ENCODE measurements at regions not wholly inside any gene's neighbourhood (a gene's known extent, or its start where the extent isn't known, plus 50 kb on each side); places are given as distances from the start of the nearest gene placed in this dataset.

GRCh38 chr7:155184923-155185322, 112.8 kb upstream of the INSIG1 start:
- DNase-seq (ENCODE audit: extremely low spot score): no peak
- POLR2A ChIA-PET: no interaction called here
- CTCF ChIA-PET: interaction anchor here (0.9 kb wide), 1 partner anchor 160 kb away, joined by 3 read pairs; no protein-coding TSS in a partner anchor
- TF ChIP-seq CTCF (IDR thresholded peaks at IDR 0.05; ENCODE audit: control extremely low read depth, extremely low read depth, low read depth, missing control alignments): no peak

- no peak for TF ChIP-seq CTCF (IDR thresholded peaks at IDR 0.05; ENCODE audit: control extremely low read depth, extremely low read depth, low read depth, missing control alignments)
- DNase-seq (ENCODE audit: extremely low spot score): no peak
- ChIA-PET POLR2A (no interaction called here), CTCF (no interaction called here)
Observed at GRCh38 chr7:155187061-155187785, 110.5 kb upstream of the INSIG1 start.

- POLR2A ChIA-PET: no interaction called here
- CTCF ChIA-PET: no interaction called here
- no peak for DNase-seq (ENCODE audit: extremely low spot score)
Observed at GRCh38 chr7:155188357-155188756, 109.3 kb upstream of the INSIG1 start.

GRCh38 chr7:155188821-155189581, 108.7 kb upstream of the INSIG1 start:
- no peak for DNase-seq (ENCODE audit: extremely low spot score)
- no peak for TF ChIP-seq CTCF (IDR thresholded peaks at IDR 0.05; ENCODE audit: control extremely low read depth, extremely low read depth, low read depth, missing control alignments)
- ChIA-PET CTCF (interaction anchor here (0.9 to 3.3 kb wide), 10 partner anchors 13 to 261 kb away, joined by 3 to 26 read pairs (median 4); no protein-coding TSS in a partner anchor), POLR2A (no interaction called here)

More at GRCh38 chr7:155188357-155188756, 109.3 kb upstream of the INSIG1 start:
- no peak for TF ChIP-seq CTCF (IDR thresholded peaks at IDR 0.05; ENCODE audit: control extremely low read depth, extremely low read depth, low read depth, missing control alignments)

- ChIA-PET CTCF (interaction anchor here (0.7 to 3.3 kb wide), 17 partner anchors 8 to 262 kb away, joined by 3 to 26 read pairs (median 4); no protein-coding TSS in a partner anchor), POLR2A (interaction anchor here (2.2 kb wide), 1 partner anchor 17 kb away, joined by 9 read pairs; no protein-coding TSS in a partner anchor)
- TF ChIP-seq CTCF (IDR thresholded peaks at IDR 0.05; ENCODE audit: control extremely low read depth, extremely low read depth, low read depth, missing control alignments): no peak
- no peak for DNase-seq (ENCODE audit: extremely low spot score)
Observed at GRCh38 chr7:155189590-155189989, 108.1 kb upstream of the INSIG1 start.

- ChIA-PET CTCF (interaction anchor here (0.6 to 3.3 kb wide), 17 partner anchors 8 to 263 kb away, joined by 3 to 26 read pairs (median 3); no protein-coding TSS in a partner anchor), POLR2A (interaction anchor here (2.2 kb wide), 1 partner anchor 16 kb away, joined by 9 read pairs; no protein-coding TSS in a partner anchor)
- DNase-seq (ENCODE audit: extremely low spot score): peak; percentile 84
- peak; percentile 92 for TF ChIP-seq CTCF (IDR thresholded peaks at IDR 0.05; ENCODE audit: control extremely low read depth, extremely low read depth, low read depth, missing control alignments)
Observed at GRCh38 chr7:155190688-155191087, 107.0 kb upstream of the INSIG1 start.

Data from GM10248 (cell line).